WTC11 (cell line): ENCODE measurements at regions not wholly inside any gene's neighbourhood (a gene's known extent, or its start where the extent isn't known, plus 50 kb on each side); places are given as distances from the start of the nearest gene placed in this dataset.

ENCODE experiments used
- ATAC-seq: fragments of 200-7000 bp; cut with Tn5 transposase; 2 replicates; pipeline ENCODE4 v1.10.0; 2021; ENCODE audit warnings: mild to moderate bottlenecking, moderate library complexity
- CTCF ChIA-PET: fragments of 300-600 bp; sonication (Branson Sonifier 250); formaldehyde crosslinking; loops from one replicate; lab custom pipeline; 2021; ENCODE audit warnings: antibody characterized with exemption; lab: Charles Lee
- POLR2A ChIA-PET: fragments of 350-600 bp; sonication (Branson Sonifier 250); formaldehyde crosslinking; loops from one replicate; lab custom pipeline; 2021; ENCODE audit warnings: antibody characterized with exemption; lab: Charles Lee
- DNase-seq: peaks from one replicate; pipeline ENCODE4 v3.0.0; 2021; ENCODE audit warnings: low spot score
- H3K27ac Mint-ChIP-seq: 2 replicates; pipeline ENCODE4 v1.8.0; 2021; ENCODE audit warnings: mixed read lengths
- H3K27me3 Mint-ChIP-seq: 2 replicates; pipeline ENCODE4 v1.8.0; 2021; ENCODE audit warnings: low read depth, mild to moderate bottlenecking, moderate library complexity, mixed read lengths
- H3K36me3 Mint-ChIP-seq: 2 replicates; pipeline ENCODE4 v1.8.0; 2021; ENCODE audit warnings: mixed read lengths
- H3K4me1 Mint-ChIP-seq: 2 replicates; pipeline ENCODE4 v1.8.0; 2022; ENCODE audit warnings: mixed read lengths
- H3K4me3 Mint-ChIP-seq: 2 replicates; pipeline ENCODE4 v1.8.0; 2021; ENCODE audit warnings: mild to moderate bottlenecking, moderate library complexity, mixed read lengths
- H3K9me3 Mint-ChIP-seq: 2 replicates; pipeline ENCODE4 v1.8.0; 2021; ENCODE audit warnings: mixed read lengths
- AFF4 ChIP-seq: sonication (generic); formaldehyde crosslinking; IDR thresholded peaks from 2 replicates; pipeline ENCODE4 v1.8.1; 2023; ENCODE audit warnings: mild to moderate bottlenecking, missing genetic modification reagents, borderline replicate concordance
- ATF6 ChIP-seq: sonication (generic); formaldehyde crosslinking; IDR thresholded peaks from 2 replicates; pipeline ENCODE4 v1.8.1; 2023; ENCODE audit warnings: mild to moderate bottlenecking, missing genetic modification reagents
- CDX4 ChIP-seq: fragments of 250-450 bp; sonication (Bioruptor Pico); IDR thresholded peaks from 2 replicates; pipeline ENCODE4 v1.9.0; 2021; ENCODE audit warnings: moderate library complexity, mild to moderate bottlenecking, inconsistent platforms, borderline replicate concordance
- ELF4 ChIP-seq: sonication (generic); formaldehyde crosslinking; IDR thresholded peaks from 2 replicates; pipeline ENCODE4 v1.8.1; 2022; ENCODE audit warnings: low read depth, mild to moderate bottlenecking, moderate library complexity, missing genetic modification reagents
- ESRRA ChIP-seq: sonication (generic); formaldehyde crosslinking; IDR thresholded peaks from 2 replicates; pipeline ENCODE4 v1.8.1; 2022; ENCODE audit warnings: mild to moderate bottlenecking, missing genetic modification reagents, borderline replicate concordance
- FOXP4 ChIP-seq: sonication (generic); formaldehyde crosslinking; IDR thresholded peaks from 2 replicates; pipeline ENCODE4 v1.8.0; 2022; ENCODE audit warnings: mild to moderate bottlenecking, missing genetic modification reagents
- MAX ChIP-seq: sonication (generic); formaldehyde crosslinking; IDR thresholded peaks from 2 replicates; pipeline ENCODE4 v1.8.0; 2022; ENCODE audit warnings: mild to moderate bottlenecking, missing genetic modification reagents
- NFE2L1 ChIP-seq: sonication (generic); formaldehyde crosslinking; IDR thresholded peaks from 2 replicates; pipeline ENCODE4 v1.8.1; 2023; ENCODE audit warnings: missing genetic modification reagents
- NR2C2 ChIP-seq: sonication (generic); formaldehyde crosslinking; IDR thresholded peaks from 2 replicates; pipeline ENCODE4 v1.8.0; 2022; ENCODE audit warnings: mild to moderate bottlenecking, missing genetic modification reagents
- PREB ChIP-seq: sonication (generic); formaldehyde crosslinking; IDR thresholded peaks from 2 replicates; pipeline ENCODE4 v1.8.1; 2022; ENCODE audit warnings: mild to moderate bottlenecking, missing genetic modification reagents, moderate library complexity, borderline replicate concordance
- RORB ChIP-seq: fragments of 250-450 bp; sonication (Bioruptor Pico); IDR thresholded peaks from 2 replicates; pipeline ENCODE4 v1.9.0; 2021; ENCODE audit warnings: mild to moderate bottlenecking
- USF2 ChIP-seq: sonication (generic); formaldehyde crosslinking; IDR thresholded peaks from 2 replicates; pipeline ENCODE4 v1.8.1; 2023; ENCODE audit warnings: mild to moderate bottlenecking, missing genetic modification reagents, moderate library complexity
- ZBTB21 ChIP-seq: sonication (generic); formaldehyde crosslinking; IDR thresholded peaks from 2 replicates; pipeline ENCODE4 v1.8.1; 2023; ENCODE audit warnings: mild to moderate bottlenecking, missing genetic modification reagents, borderline replicate concordance
- ZBTB43 ChIP-seq: sonication (generic); formaldehyde crosslinking; IDR thresholded peaks from 2 replicates; pipeline ENCODE4 v1.8.1; 2023; ENCODE audit warnings: mild to moderate bottlenecking, missing genetic modification reagents
- ZNF138 ChIP-seq: sonication (generic); formaldehyde crosslinking; conservative IDR thresholded peaks from 2 replicates; pipeline ENCODE4 v1.8.1; 2022; ENCODE audit warnings: mild to moderate bottlenecking, moderate library complexity, missing genetic modification reagents
- ZNF281 ChIP-seq: sonication (generic); formaldehyde crosslinking; IDR thresholded peaks from 2 replicates; pipeline ENCODE4 v1.8.0; 2023; ENCODE audit warnings: mild to moderate bottlenecking, missing genetic modification reagents
- ZSCAN18 ChIP-seq: fragments of 250-450 bp; sonication (Bioruptor Pico); IDR thresholded peaks from 2 replicates; pipeline ENCODE4 v2.1.2; 2022; ENCODE audit warnings: mild to moderate bottlenecking, moderate library complexity

GRCh38 chr5:56760723-56761122, 54.6 kb upstream of the MAP3K1 start:
- DNase-seq (no peak), ATAC-seq (no peak)
- no peaks in the 10 kb centered on the region for H3K36me3 Mint-ChIP-seq
- no peaks in the 10 kb centered on the region for H3K9me3 Mint-ChIP-seq
- CTCF ChIA-PET, result no interaction called here
- POLR2A ChIA-PET, result interaction anchor here (0.6 kb wide), 1 partner anchor 60 kb away, joined by 3 read pairs; no protein-coding TSS in a partner anchor
- H3K27ac Mint-ChIP-seq, result no peak overlapping the region
- TF ChIP-seq ZSCAN18 (CRISPR knock-in tag), result no peak
- no peak for TF ChIP-seq MAX (CRISPR knock-in tag)
- TF ChIP-seq ATF6 (CRISPR knock-in tag), result no peak
- no peak for TF ChIP-seq ZNF281 (CRISPR knock-in tag)
- no peak for TF ChIP-seq ELF4
- no peak for TF ChIP-seq RORB
- TF ChIP-seq ZBTB21, result no peak
- TF ChIP-seq ESRRA, result no peak
- TF ChIP-seq PREB, result no peak
- no peak for TF ChIP-seq ZNF138 (CRISPR knock-in tag)
- no peak for TF ChIP-seq ZBTB43 (CRISPR knock-in tag)
- TF ChIP-seq NFE2L1 (CRISPR knock-in tag), result no peak
- no peak for TF ChIP-seq CDX4
- TF ChIP-seq FOXP4 (CRISPR knock-in tag), result no peak
- TF ChIP-seq AFF4 (CRISPR knock-in tag), result no peak
- no peak for TF ChIP-seq USF2 (CRISPR knock-in tag)
- TF ChIP-seq NR2C2 (CRISPR knock-in tag), result no peak
- H3K27me3 Mint-ChIP-seq, result no peaks in the 10 kb centered on the region
- H3K4me1 Mint-ChIP-seq, result peaks cover 6% of the 10 kb centered on the region; the same call in 1 of the 2 replicates
- H3K4me3 Mint-ChIP-seq, result no peak overlapping the region
